ENCODE measurements at regions not wholly inside any gene's neighbourhood (a gene's known extent, or its start where the extent isn't known, plus 50 kb on each side); places are given as distances from the start of the nearest gene placed in this dataset.

GRCh38 chr7:25879799-25880198 lies 272.2 kb upstream of the NFE2L3 start:
- Mint-ChIP-seq H3K9me3 (peaks cover 3% of the 10 kb centered on the region), H3K4me1 (ENCODE audit: low read depth) (no peaks in the 10 kb centered on the region), H3K4me3 (no peak overlapping the region), H3K27me3 (peaks cover 80% of the 10 kb centered on the region), H3K27ac (no peak overlapping the region), H3K36me3 (ENCODE audit: low read depth) (no peaks in the 10 kb centered on the region)
- H3K4me1 ChIP-seq (ENCODE audit: insufficient read depth, low read length): no peaks in the 10 kb centered on the region
- ChIA-PET CTCF (interaction anchor here (1.3 to 1.8 kb wide), 2 partner anchors 13 to 16 kb away, joined by 4 read pairs; no protein-coding TSS in a partner anchor), POLR2A (no interaction called here)
- no peak overlapping the region for H3K4me3 ChIP-seq (ENCODE audit: low read length)
- H3K36me3 ChIP-seq (ENCODE audit: insufficient read depth, low read length): no peaks in the 10 kb centered on the region
- ATAC-seq (ENCODE audit: poor library complexity): no peak
- H3K9me3 ChIP-seq (ENCODE audit: control insufficient read depth in 1 of 2, insufficient read depth in 1 of 2, low read length in 2 of 2): no peaks in the 10 kb centered on the region
- peaks cover 17 to 25% of the 10 kb centered on the region in 2 experiments for H3K27me3 ChIP-seq (ENCODE audit: control insufficient read depth in 1 of 2, insufficient read depth in 2 of 2, low read length in 2 of 2)
- no peak for TF ChIP-seq CTCF (IDR thresholded peaks at IDR 0.05)
- no peak for DNase-seq
- no peak overlapping the region for H3K27ac ChIP-seq (ENCODE audit: low read depth in 1 of 2, low read length in 2 of 2)
- intact Hi-C loops (cut with DNase I, micrococcal nuclease): no loop called here

DNA sequence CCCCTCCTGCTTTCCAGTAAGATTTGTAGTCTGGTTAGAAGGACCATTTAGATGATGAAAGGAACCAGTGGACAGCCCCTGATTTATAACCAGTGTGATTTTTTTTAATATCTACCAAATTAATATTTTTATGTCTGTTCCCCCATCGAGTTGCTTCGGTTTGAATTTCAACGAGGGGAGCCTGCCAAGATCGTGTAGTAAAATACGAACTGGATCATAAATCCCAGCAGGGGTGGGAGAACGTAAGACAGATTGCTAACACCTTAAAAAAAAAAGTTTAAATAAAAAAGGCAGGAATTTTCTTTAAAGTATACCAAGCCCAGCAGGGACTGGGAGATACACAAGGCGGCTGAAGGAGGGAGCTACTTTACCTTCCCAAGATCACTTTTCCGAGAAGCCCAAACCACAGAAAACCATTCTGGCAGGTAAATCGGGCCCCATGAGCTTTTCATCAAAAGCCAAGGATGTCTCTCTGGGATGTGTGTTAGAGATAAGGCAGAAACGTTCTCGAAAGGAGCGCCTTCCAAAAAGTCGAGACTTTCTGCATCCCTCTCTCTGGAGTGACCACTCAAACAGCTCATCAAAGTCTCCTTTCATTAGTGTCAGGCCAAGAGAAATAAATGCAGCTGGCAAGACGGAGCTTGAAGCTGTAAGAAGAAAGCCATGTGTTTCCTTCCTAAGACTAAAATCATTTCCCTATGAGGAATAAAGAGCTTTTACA lies 270.5 kb upstream of the NFE2L3 start:
- no peaks in the 10 kb centered on the region for H3K9me3 Mint-ChIP-seq
- ATAC-seq (ENCODE audit: poor library complexity) (no peak), DNase-seq (no peak)
- ChIA-PET CTCF (interaction anchor here (0.6 to 0.9 kb wide), 2 partner anchors 11 to 470 kb away, joined by 3 read pairs; no protein-coding TSS in a partner anchor), POLR2A (no interaction called here)
- H3K27me3 Mint-ChIP-seq: peaks cover 76% of the 10 kb centered on the region
- Histone ChIP-seq H3K9me3 (ENCODE audit: control insufficient read depth in 1 of 2, insufficient read depth in 1 of 2, low read length in 2 of 2) (no peaks in the 10 kb centered on the region), H3K36me3 (ENCODE audit: insufficient read depth, low read length) (no peaks in the 10 kb centered on the region), H3K27ac (ENCODE audit: low read depth in 1 of 2, low read length in 2 of 2) (no peak overlapping the region), H3K4me1 (ENCODE audit: insufficient read depth, low read length) (no peaks in the 10 kb centered on the region), H3K27me3 (ENCODE audit: control insufficient read depth in 1 of 2, insufficient read depth in 2 of 2, low read length in 2 of 2) (peaks cover 11 to 22% of the 10 kb centered on the region in 2 experiments), H3K4me3 (ENCODE audit: low read length) (no peak overlapping the region)
- TF ChIP-seq CTCF (IDR thresholded peaks at IDR 0.05): no peak
- no peaks in the 10 kb centered on the region for H3K36me3 Mint-ChIP-seq (ENCODE audit: low read depth)
- no peak overlapping the region for H3K4me3 Mint-ChIP-seq
- H3K4me1 Mint-ChIP-seq (ENCODE audit: low read depth): no peaks in the 10 kb centered on the region
- H3K27ac Mint-ChIP-seq: no peak overlapping the region
- intact Hi-C loops (cut with DNase I, micrococcal nuclease): no loop called here

- Mint-ChIP-seq H3K4me1 (ENCODE audit: low read depth) (no peaks in the 10 kb centered on the region), H3K36me3 (ENCODE audit: low read depth) (no peaks in the 10 kb centered on the region), H3K27ac (no peak overlapping the region), H3K27me3 (peaks cover 68% of the 10 kb centered on the region), H3K4me3 (no peak overlapping the region), H3K9me3 (no peaks in the 10 kb centered on the region)
- ChIA-PET CTCF (interaction anchor here (0.6 to 0.9 kb wide), 2 partner anchors 10 to 788 kb away, joined by 3 read pairs; no protein-coding TSS in a partner anchor), POLR2A (no interaction called here)
- Histone ChIP-seq H3K4me1 (ENCODE audit: insufficient read depth, low read length) (no peaks in the 10 kb centered on the region), H3K4me3 (ENCODE audit: low read length) (no peak overlapping the region), H3K9me3 (ENCODE audit: control insufficient read depth in 1 of 2, insufficient read depth in 1 of 2, low read length in 2 of 2) (no peaks in the 10 kb centered on the region), H3K27me3 (ENCODE audit: control insufficient read depth in 1 of 2, insufficient read depth in 2 of 2, low read length in 2 of 2) (peaks cover 10 to 22% of the 10 kb centered on the region in 2 experiments), H3K36me3 (ENCODE audit: insufficient read depth, low read length) (no peaks in the 10 kb centered on the region), H3K27ac (ENCODE audit: low read depth in 1 of 2, low read length in 2 of 2) (no peak overlapping the region)
- DNase-seq: no peak
- no peak for ATAC-seq (ENCODE audit: poor library complexity)
- intact Hi-C loops (cut with DNase I, micrococcal nuclease): no loop called here
- TF ChIP-seq CTCF (IDR thresholded peaks at IDR 0.05): no peak
Measured at GRCh38 chr7:25882151-25882773, 269.7 kb upstream of the NFE2L3 start.
